NCI-H1694 treated with DMSO at 0.1 percent for 48 hours (cell line): ENCODE measurements at regions not wholly inside any gene's neighbourhood (a gene's known extent, or its start where the extent isn't known, plus 50 kb on each side); places are given as distances from the start of the nearest gene placed in this dataset.
"Not testable (repeated sequence)": the region's sequence is repeated elsewhere in the genome, so short reads cannot be mapped to it uniquely, and the experiment has no call there.

Experiments used
- DNase-seq: peaks from one replicate; lab custom pipeline; 2025; lab: John Stamatoyannopoulos, UW

DNA sequence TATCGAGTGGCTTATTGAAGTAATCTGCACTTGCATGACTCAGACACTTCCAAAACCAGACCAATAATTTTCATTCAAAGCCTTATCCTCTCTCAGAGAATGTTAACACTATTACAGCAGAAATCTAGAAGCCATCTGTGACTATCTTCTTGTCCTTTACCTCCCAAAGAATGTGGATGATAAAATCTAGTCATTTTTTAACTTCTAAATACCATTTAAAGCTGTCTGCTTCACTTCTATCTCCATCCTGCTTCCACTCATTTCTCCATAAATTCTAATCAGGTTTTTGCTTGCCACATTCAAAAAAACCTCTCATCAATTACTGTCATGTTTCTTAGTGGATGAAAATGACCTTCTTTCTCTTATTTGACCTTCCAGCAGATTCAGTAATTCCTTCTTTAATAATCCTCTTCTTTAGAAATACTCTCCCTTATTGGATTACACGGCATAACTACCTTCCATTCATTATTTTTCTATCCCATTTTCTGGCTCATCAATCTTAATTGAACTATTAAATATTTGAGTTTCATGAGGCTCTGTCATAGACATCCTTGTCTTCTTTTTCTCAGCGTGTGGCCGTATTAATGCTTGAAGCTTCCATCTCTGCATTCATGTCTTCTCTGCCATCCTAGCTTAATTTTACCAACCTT lies 1999.4 kb downstream of the MRPL39 start:
- DNase-seq: no peak

DNA sequence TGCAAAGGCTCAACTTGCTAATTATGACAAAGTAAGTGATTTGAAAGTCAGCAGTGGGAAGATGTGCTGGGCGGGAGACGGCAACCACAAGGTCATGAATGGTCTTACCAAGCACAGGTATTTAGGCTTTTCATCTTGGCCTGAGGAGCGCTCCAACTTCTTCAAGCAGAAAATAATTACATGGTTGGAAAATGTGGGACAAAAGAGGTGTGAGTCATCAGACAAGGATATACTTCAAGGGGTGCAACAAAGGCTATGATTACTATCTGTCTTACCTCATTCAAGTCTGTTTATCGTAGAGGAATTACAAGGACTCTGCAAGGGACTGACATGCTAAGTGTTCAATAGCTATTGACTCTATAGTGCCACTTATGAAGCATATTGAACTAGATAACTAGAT lies 2005.7 kb downstream of the MRPL39 start:
- DNase-seq: no peak

DNA sequence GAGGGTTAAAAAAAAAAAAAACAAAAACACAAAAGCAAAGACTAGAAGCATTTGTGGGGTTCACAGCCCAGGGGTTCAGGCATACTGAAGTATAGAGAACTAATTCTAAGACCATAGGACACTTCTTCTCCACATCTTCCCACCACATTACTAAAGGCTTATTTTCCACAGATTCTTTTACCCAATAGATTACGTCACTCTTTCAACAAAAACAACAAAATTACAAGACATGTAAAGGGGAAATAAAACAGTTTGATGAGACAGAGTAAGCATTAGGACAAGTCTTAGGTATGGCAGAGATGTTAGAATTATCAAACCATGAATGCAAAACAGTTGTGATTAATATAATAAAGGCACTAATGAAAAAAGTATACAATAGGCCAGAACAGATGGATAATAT lies 2013.7 kb downstream of the MRPL39 start:
- no peak for DNase-seq

DNA sequence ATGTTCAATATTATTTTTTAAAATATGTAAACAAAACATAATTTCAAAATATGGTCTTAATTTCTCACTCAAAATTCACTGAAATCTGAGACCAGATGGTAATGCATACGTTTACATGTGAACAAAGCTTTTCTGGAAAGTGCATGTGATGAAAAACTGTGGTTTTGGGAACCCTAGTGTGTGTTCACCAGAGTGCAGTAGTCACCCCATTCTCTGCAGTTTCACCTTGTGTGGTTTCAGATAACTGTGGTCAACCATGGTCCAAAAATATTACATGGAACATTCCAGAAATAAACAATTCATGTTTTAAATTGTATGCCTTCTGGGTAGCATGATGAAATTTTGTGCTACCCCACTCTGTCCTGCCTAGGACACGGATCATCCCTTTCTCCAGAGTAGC lies 2021.9 kb downstream of the MRPL39 start:
- DNase-seq: no peak

DNA sequence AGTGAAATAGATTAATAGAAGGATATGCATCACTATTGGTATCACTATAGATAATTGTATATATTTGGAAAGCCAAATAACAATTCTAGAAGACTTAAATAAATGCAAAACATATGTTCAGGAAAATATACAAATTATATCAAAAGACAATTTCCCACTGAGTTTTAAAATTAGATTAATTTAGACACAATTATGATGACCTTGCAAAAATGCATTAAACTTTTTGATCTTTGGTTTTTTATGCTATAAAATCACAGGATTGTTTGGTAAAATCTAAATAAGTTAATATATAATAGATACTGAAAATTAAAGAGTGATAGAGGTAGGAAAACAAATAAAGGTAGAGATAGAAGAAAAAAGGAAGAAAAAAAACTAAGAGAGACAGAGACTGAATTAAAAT lies 2027.7 kb downstream of the MRPL39 start:
- no peak for DNase-seq

DNA sequence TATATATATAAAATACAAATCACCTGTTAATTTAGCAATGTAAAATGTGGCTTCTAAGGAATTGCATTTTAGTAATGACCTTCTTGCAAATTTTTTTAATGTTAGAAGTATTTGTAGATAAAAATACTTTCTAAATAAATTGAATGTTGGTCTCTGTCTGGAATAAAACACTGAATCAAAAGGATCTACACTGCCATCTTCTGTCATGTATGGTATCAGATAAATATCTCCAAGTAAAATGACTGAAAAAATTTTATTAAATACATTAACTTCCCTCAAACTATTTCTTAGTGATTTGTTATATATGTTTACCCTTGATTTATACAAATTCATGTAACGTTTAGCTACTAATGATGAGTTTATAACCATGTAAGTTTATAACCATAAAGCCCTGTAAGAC lies 2029.3 kb downstream of the MRPL39 start:
- DNase-seq: peak; percentile 44

DNA sequence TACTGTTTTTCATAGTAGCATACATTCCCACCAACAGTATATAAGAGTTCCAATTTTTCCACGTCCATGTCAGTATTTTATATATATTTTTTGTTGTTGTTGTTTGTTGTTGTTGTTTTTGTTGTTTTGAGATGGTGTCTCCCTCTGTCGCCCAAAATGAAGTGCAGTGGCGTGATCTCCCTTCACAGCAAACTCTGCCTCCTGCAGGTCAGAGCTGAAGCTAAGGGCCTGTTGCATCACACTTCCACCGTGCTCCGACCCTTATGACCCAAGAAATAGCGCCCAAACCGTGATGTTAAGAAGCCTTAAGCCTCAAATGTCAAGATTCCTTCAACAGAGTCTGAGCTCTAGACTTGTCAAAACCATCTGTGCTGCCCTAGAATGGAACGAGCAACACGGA lies 2032.3 kb downstream of the MRPL39 start:
- no peak for DNase-seq

DNA sequence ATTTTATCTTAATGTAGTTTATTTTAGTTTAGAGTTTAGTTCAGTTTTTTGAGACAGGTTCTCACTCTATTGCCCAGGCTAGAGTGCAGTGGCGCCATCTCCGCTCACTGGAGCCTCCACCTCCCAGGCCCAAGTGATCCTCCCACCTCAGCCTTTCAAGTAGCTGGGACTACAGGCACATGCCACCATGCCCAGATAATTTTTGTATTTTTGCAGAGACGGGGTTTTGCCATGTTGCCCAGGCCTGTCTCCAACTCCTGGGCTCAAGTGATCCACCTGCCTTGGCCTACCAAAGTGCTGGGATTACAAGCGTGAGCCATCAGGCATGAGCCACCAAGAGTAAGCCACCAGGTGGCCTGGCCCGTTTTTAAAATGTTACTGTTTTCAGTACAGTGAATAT lies 2058.4 kb downstream of the MRPL39 start:
- not testable (repeated sequence) for DNase-seq

DNA sequence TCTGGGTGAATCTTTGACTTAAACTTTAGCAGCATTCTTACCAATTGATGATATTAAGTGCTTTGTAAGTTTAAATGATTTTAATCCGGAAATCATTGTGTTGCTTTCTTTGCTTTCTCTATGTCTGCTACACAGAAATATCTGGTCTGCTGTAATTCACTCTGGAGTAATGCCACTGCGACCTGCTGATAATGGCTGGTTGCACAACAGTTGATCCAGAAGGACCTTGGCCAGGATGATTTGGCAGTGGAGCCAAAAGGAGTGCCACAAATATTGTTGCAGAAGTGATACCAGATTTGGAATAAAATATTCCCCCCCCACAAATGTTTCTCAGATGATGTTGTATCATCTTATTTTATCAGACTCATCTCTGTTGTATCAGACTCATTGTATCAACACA lies 2063.9 kb downstream of the MRPL39 start:
- DNase-seq: no peak

DNA sequence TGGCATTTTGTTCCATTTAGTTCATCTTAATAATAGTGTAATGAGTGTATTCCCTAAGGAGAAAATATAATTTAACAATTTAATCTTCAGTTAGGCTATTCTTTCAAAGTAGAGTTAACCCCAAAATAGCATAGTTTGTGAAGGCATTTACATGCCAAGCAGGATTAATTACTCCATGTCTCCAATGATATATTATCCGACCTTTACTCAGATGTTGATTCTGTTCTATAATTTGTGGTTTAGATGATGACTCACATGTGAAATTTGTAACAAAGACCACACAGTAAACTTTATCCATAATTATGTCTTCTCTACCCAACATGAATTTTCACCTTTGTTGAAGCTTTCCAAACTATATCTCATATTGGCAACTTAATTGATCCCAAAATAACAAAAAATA lies 2065.2 kb downstream of the MRPL39 start:
- DNase-seq: no peak

DNA sequence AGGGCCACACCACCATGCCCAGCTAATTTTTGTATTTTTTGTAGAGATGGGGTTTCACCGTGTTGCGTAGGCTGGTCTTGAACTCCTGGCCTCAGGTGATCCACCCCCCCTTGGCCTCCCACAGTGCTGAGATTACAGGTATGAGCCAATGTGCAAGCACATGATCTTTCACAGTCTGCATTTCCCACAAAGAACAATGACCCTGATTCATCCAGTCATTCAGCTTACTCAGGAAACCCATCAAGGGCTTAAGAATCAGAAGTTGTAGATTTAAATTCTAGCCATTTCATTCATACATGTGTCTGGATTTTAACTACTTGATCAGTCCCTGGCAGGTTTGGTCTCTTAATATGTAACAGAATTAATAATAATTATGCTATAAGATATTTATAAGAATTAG lies 2065.7 kb downstream of the MRPL39 start:
- DNase-seq: no peak

DNA sequence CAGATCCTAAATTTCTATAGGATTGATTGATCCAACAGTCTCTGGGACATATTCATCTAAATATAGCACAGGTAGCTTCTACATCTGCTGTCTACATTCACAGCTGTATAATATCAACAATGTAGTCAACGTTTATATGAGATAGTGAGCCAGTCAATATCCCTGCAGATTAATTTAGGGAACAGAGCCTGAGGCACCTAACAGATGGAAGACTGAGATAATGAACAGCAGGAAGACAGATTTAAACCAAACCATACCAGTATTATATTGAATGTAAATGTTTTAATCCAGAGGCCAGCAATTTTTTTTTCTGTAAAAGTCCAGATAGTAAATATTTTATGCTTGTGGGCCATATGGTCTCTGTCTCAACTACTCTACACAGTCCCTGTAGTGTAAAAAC lies 2072.4 kb downstream of the MRPL39 start:
- DNase-seq: peak; percentile 57

DNA sequence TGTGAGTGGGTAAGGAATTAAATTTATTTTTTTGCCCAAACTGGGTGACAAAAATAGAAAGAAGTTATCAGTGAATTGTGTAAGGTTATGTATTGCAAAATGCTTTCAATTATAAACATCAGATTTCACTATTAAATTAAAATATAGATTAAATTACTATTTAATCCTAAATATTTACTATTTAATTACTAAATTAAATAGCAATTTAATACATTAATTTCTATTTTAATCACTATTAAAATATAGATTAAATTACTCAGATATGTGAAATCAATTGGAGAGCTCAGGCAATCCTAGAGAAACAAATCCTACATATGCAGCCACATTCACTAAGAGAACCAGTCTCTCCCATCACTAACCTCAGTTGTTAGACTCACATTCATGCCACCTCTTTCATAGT lies 2075.8 kb downstream of the MRPL39 start:
- DNase-seq: no peak

DNA sequence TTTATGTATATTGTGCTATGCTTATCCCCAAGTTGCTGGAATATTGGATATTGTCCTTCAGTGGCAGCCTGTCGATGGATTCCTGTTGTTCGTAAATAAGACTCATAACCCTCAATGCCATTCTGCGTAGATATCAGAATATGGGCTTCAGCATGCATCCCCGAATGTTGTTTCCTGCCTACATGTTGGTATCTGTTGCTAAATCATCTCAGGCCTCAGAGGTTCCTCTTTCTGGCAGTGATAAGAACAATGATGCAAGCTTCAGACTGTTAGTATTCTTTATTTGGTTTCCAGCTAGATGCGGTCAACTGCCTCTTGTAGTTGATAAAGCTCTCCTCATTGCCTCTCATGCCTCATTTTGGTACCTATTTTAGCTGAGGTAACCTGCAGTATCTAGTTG lies 2082.6 kb downstream of the MRPL39 start:
- DNase-seq: no peak

DNA sequence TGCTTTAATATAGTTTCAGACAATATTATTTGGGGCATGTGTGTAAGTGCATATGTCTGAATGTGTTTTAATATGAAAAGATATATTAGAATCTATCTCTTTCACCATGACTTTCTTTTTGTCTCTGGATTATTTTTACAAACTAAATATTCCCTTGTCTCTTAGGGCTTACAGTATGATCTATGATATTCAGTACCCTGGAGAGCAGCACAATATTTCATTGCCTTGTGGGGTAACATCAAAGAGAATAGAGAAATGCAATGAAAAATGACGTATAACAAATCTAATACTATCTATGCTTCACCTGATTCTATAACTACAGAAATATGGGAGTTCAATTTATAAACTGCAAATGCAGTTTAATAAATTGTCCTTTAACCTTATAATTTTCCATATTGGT lies 2084.5 kb downstream of the MRPL39 start:
- DNase-seq: no peak

DNA sequence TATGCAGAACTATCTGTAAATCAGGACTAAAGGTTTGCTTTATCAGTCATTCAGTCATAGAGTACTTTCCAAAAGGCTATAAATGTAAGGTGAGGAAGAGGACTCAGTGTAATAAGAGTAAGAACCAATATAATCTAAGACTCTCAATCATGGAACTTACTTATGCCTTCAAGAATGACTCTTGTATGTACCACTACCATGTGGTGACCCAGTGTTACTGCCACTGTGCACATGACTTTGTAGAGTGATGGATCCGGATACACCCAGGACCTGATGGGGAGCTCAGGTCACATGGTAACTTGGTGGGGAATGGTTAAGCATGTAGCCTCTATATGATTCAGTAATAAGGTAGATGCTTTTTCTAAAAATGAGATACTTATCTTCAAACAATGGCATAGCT lies 2099.8 kb downstream of the MRPL39 start:
- no peak for DNase-seq

DNA sequence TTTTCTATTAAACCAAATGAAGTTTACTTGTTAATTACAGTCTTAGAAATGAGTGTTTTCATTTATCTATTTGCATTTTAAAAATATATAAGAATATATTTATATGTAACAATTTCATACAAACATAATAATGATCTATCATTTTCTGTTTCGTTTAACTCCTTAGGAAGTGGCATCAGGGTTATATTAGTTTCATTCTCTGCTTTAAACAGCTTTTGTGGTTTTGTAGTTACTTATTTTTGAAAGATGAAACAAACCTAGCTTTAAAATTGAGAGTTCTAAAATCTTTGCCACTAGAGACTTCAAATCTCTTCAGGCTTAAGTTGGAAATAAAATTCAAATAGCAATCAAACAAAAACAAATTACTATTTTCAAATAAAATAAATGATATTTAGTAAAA lies 2110.6 kb downstream of the MRPL39 start:
- no peak for DNase-seq

DNA sequence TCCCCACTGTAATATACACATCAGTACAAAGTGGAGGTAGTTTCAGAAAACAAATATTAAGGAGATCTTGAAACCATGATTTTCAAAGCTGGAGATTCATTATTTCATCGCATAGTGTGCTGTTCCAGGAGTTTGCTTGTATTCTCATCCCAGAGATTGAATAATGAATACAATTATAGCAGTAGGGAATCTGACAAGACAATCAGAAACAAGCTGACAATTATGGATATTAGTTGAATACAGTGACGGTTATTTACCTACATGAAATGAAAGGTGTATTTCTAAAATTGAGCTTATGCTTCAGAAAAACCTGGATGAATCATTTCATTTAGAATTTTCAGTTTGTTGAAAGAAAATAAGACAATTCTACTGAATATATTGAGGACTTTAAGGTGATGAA lies 2119.0 kb downstream of the MRPL39 start:
- DNase-seq: no peak

DNA sequence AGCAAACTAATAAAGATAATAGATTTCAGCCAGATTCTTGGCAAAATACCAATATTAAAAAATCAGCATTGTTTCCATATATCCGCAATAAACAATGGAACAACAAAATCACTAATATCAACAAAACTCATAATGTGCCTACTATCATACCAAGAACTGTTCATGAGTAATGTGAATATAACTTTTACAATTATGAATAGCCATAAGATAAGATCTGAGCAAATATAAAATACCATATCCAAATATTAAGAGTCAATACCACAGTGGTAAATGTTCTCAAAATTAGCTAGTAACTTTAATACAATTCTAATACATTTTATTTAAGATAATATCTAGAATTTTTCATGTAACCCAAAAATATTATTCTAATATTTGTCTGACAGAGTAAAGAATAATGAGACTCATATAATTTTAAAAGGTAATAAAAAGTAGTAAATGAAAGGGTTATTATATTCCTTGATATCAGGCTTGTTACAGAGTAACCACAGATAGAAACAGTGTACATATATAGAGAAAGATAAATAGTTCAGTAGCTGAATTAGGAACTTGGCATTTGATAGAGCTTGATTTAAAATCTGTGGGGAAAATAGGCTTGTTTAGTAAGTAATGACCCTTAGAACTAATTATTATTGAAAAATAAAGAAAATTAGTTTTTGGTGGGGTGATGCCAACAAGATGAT lies 2126.6 kb downstream of the MRPL39 start:
- DNase-seq: no peak

DNA sequence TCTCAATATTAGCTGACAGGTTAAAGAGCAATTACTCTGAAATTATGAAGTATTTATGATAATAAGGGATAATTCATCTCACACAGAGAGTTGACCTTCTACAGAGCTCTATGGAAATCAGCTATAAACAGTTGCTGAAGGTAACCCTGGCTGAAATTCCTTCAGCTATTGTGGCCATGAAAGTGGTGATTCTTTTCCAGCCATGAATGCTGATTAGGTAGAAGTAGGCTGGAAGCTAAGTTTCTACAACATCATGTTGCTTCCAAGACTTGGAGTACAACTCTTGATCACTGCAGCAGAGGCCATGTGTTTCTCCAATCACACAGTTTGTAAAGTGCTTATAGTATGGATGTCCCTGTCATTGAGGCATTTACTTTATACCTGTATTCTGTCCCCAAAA lies 2128.9 kb downstream of the MRPL39 start:
- no peak for DNase-seq

DNA sequence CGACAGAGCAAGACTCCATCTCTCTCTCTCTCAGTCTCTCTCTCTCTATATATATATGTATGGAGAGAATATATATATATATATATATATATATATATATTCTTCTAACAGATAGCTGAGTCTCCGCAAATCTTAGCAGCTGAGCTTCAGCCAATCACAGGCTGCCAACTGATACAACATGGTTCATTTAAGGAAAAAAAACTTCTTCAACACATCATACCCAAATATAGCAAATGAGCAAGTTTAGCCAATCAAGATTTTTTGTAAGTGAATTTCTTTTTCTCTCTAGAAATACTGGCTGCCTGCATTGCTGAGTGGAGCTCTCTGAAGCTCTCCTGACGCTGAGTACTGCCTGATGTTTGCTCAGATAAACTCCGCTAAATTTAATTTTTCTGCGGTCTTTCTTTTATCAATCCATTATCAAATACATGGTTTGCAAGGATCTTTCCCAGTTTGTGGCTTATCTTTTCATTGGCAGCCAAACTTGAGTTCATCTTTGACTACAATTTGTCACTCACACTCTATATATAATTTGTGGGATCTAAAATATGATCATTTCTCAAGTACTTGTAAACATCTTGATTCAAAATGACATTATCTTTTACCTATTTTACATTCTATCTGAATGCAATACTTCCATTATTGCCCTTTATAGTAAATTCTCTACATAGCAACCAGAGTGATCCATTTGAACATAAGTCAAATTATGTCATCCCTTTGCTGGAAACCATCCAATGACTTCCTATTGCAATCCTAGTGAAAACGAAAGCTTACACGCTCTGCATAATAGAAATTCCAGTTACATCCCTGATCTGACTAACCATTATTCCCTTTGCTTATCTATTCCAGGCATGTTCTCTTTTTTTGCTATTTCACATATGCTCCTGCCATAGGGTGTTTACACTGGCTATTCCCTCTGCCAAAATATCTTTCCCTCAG lies 2131.7 kb downstream of the MRPL39 start:
- peak; percentile 52 for DNase-seq

DNA sequence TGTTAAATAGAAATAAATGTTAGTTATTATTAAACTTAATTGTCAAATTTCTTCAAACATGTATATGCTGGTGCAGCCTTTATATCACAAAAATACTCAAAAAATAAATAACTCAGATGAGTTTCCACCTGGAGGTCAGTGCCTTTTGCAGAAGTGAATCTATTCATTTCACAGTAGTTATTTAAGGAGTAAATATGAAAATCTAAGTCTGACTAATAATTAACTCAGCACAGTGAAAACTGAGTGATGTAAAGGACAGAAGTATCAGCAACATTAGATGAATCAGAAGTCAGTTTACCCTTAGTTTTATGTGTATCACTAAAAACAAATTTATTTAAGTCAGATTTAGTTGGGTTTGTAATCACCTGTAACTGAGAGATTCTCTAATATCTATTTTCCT lies 2135.4 kb downstream of the MRPL39 start:
- no peak for DNase-seq

DNA sequence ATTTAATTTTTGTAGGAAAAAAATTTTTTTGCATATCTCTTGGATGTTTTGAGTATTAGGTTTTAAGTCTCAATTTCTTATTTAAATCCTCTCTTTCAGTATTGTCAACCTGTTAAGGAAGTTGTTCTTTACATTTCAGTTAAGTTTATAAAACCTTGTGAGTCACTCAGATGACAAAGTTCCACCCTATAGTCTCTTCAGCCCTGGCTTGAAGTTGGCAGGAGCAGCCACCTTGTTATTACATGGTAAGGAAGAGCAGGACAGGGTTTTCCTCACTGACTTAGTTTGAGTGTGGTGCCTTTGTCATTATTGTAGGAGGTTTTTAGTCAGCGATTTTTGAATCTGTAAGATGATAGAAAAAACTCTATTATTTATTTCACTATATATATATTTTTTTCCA lies 2143.9 kb downstream of the MRPL39 start:
- DNase-seq: no peak
